ENCODE measurements at regions not wholly inside any gene's neighbourhood (a gene's known extent, or its start where the extent isn't known, plus 50 kb on each side); places are given as distances from the start of the nearest gene placed in this dataset.

DNA sequence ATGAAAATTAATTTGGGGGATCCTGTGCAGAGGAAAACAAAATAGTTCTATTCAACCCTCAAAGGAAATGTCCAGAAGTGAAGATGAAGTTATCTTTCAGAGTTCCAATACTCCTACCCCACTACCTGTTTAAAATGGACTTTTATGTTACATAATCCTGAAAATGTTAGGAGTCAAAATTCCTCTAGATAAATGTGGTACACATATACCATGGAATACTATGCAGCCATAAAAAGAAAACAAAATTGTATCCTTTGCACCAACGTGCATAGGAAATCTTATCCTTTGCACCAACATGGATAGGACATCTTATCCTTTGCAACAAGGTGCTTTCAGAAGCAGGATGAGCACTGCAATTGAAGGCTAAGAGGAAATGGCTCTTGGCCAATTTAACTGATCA lies 245.2 kb downstream of the LTN1 start:
- TF ChIP-seq RAD21 (IDR thresholded peaks at IDR 0.05; ENCODE audit: low read depth) (no peak), YY1 (IDR thresholded peaks at IDR 0.05; ENCODE audit: low read depth) (no peak), EP300 (IDR thresholded peaks at IDR 0.05; ENCODE audit: borderline replicate concordance) (no peak), TAF1 (IDR thresholded peaks at IDR 0.05; ENCODE audit: low read depth) (no peak)
- TF ChIP-seq, protein P1, sequence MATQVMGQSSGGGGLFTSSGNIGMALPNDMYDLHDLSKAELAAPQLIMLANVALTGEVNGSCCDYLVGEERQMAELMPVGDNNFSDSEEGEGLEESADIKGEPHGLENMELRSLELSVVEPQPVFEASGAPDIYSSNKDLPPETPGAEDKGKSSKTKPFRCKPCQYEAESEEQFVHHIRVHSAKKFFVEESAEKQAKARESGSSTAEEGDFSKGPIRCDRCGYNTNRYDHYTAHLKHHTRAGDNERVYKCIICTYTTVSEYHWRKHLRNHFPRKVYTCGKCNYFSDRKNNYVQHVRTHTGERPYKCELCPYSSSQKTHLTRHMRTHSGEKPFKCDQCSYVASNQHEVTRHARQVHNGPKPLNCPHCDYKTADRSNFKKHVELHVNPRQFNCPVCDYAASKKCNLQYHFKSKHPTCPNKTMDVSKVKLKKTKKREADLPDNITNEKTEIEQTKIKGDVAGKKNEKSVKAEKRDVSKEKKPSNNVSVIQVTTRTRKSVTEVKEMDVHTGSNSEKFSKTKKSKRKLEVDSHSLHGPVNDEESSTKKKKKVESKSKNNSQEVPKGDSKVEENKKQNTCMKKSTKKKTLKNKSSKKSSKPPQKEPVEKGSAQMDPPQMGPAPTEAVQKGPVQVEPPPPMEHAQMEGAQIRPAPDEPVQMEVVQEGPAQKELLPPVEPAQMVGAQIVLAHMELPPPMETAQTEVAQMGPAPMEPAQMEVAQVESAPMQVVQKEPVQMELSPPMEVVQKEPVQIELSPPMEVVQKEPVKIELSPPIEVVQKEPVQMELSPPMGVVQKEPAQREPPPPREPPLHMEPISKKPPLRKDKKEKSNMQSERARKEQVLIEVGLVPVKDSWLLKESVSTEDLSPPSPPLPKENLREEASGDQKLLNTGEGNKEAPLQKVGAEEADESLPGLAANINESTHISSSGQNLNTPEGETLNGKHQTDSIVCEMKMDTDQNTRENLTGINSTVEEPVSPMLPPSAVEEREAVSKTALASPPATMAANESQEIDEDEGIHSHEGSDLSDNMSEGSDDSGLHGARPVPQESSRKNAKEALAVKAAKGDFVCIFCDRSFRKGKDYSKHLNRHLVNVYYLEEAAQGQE (IDR thresholded peaks at IDR 0.05; ENCODE audit: low read depth), result no peak

Measured in Ishikawa (cell line).